ENCODE measurements at regions not wholly inside any gene's neighbourhood (a gene's known extent, or its start where the extent isn't known, plus 50 kb on each side); places are given as distances from the start of the nearest gene placed in this dataset.

GRCh38 chr6:168913866-168914469, 339.7 kb downstream of the THBS2 start:
- TF ChIP-seq CTCF (IDR thresholded peaks at IDR 0.05) (no peak), POLR2A (IDR thresholded peaks at IDR 0.05) (no peak)
